ENCODE measurements at regions not wholly inside any gene's neighbourhood (a gene's known extent, or its start where the extent isn't known, plus 50 kb on each side); places are given as distances from the start of the nearest gene placed in this dataset.
"Not testable (repeated sequence)": the region's sequence is repeated elsewhere in the genome, so short reads cannot be mapped to it uniquely, and the experiment has no call there.

GRCh38 chr9:96067004-96067403 is 191.5 kb downstream of the ERCC6L2 start:
- Histone ChIP-seq H3K36me3 (ENCODE audit: control insufficient read depth, insufficient read depth, low read length) (no peaks in the 10 kb centered on the region), H3K9me3 (replicated peaks; ENCODE audit: control insufficient read depth, low read depth, low read length) (no peaks in the 10 kb centered on the region), H3K27ac (ENCODE audit: low read length) (no peak overlapping the region), H3K4me1 (ENCODE audit: control insufficient read depth, insufficient read depth, low read length) (peaks cover 8% of the 10 kb centered on the region), H3K27me3 (ENCODE audit: control insufficient read depth, insufficient read depth, low read length) (no peaks in the 10 kb centered on the region), H3K4me3 (ENCODE audit: low read length) (no peak overlapping the region)
- WGBS (ENCODE audit: insufficient coverage): 35% methylated on average over 7 of the region's 7 CpGs
- peak; percentile 60 for DNase-seq

- WGBS (ENCODE audit: insufficient coverage): 96% methylated on average over 4 of the region's 8 CpGs
- Histone ChIP-seq H3K4me3 (ENCODE audit: low read length) (no peak overlapping the region), H3K27me3 (ENCODE audit: control insufficient read depth, insufficient read depth, low read length) (no peaks in the 10 kb centered on the region), H3K4me1 (ENCODE audit: control insufficient read depth, insufficient read depth, low read length) (peaks cover 8% of the 10 kb centered on the region), H3K9me3 (replicated peaks; ENCODE audit: control insufficient read depth, low read depth, low read length) (no peaks in the 10 kb centered on the region), H3K27ac (ENCODE audit: low read length) (no peak overlapping the region), H3K36me3 (ENCODE audit: control insufficient read depth, insufficient read depth, low read length) (no peaks in the 10 kb centered on the region)
- DNase-seq: no peak
Measured at GRCh38 chr9:96065482-96066251, 190.2 kb downstream of the ERCC6L2 start.

- Histone ChIP-seq H3K27me3 (ENCODE audit: control insufficient read depth, insufficient read depth, low read length) (no peaks in the 10 kb centered on the region), H3K36me3 (ENCODE audit: control insufficient read depth, insufficient read depth, low read length) (no peaks in the 10 kb centered on the region), H3K4me3 (ENCODE audit: low read length) (no peak overlapping the region), H3K27ac (ENCODE audit: low read length) (no peak overlapping the region), H3K9me3 (replicated peaks; ENCODE audit: control insufficient read depth, low read depth, low read length) (no peaks in the 10 kb centered on the region), H3K4me1 (ENCODE audit: control insufficient read depth, insufficient read depth, low read length) (peaks cover 8% of the 10 kb centered on the region)
- 56% methylated on average over 2 of the region's 7 CpGs for WGBS (ENCODE audit: insufficient coverage)
- no peak for DNase-seq
Measured at GRCh38 chr9:96064826-96065481, 189.5 kb downstream of the ERCC6L2 start.

GRCh38 chr9:96062854-96063253 is 187.4 kb downstream of the ERCC6L2 start:
- Histone ChIP-seq H3K9me3 (replicated peaks; ENCODE audit: control insufficient read depth, low read depth, low read length) (no peaks in the 10 kb centered on the region), H3K4me3 (ENCODE audit: low read length) (no peak overlapping the region), H3K27ac (ENCODE audit: low read length) (no peak overlapping the region), H3K36me3 (ENCODE audit: control insufficient read depth, insufficient read depth, low read length) (no peaks in the 10 kb centered on the region), H3K27me3 (ENCODE audit: control insufficient read depth, insufficient read depth, low read length) (no peaks in the 10 kb centered on the region), H3K4me1 (ENCODE audit: control insufficient read depth, insufficient read depth, low read length) (peaks cover 8% of the 10 kb centered on the region)
- no CpG with 5 or more reads among the region's 3 CpGs for WGBS (ENCODE audit: insufficient coverage)
- no peak for DNase-seq

GRCh38 chr9:96062031-96062430 is 186.5 kb downstream of the ERCC6L2 start:
- no peak overlapping the region for H3K4me3 ChIP-seq (ENCODE audit: low read length)
- H3K36me3 ChIP-seq (ENCODE audit: control insufficient read depth, insufficient read depth, low read length): no peaks in the 10 kb centered on the region
- no peaks in the 10 kb centered on the region for H3K27me3 ChIP-seq (ENCODE audit: control insufficient read depth, insufficient read depth, low read length)
- WGBS (ENCODE audit: insufficient coverage): 38% methylated on average over 1 of the region's 4 CpGs
- H3K27ac ChIP-seq (ENCODE audit: low read length): no peak overlapping the region
- no peaks in the 10 kb centered on the region for H3K9me3 ChIP-seq (replicated peaks; ENCODE audit: control insufficient read depth, low read depth, low read length)
- H3K4me1 ChIP-seq (ENCODE audit: control insufficient read depth, insufficient read depth, low read length): peaks cover 2% of the 10 kb centered on the region
- peak; percentile 64 for DNase-seq

- no peak overlapping the region for H3K4me3 ChIP-seq (ENCODE audit: low read length)
- H3K27me3 ChIP-seq (ENCODE audit: control insufficient read depth, insufficient read depth, low read length): no peaks in the 10 kb centered on the region
- WGBS (ENCODE audit: insufficient coverage): 44% methylated on average over 5 of the region's 10 CpGs
- no peaks in the 10 kb centered on the region for H3K9me3 ChIP-seq (replicated peaks; ENCODE audit: control insufficient read depth, low read depth, low read length)
- H3K36me3 ChIP-seq (ENCODE audit: control insufficient read depth, insufficient read depth, low read length): no peaks in the 10 kb centered on the region
- H3K4me1 ChIP-seq (ENCODE audit: control insufficient read depth, insufficient read depth, low read length): no peaks in the 10 kb centered on the region
- peak; percentile 60 for DNase-seq
- peak overlapping the region; percentile 31 for H3K27ac ChIP-seq (ENCODE audit: low read length)
Measured at GRCh38 chr9:96061293-96061987, 185.9 kb downstream of the ERCC6L2 start.

GRCh38 chr9:96058218-96058617 is 182.7 kb downstream of the ERCC6L2 start:
- no peaks in the 10 kb centered on the region for H3K9me3 ChIP-seq (replicated peaks; ENCODE audit: control insufficient read depth, low read depth, low read length)
- no peak overlapping the region for H3K27ac ChIP-seq (ENCODE audit: low read length)
- H3K27me3 ChIP-seq (ENCODE audit: control insufficient read depth, insufficient read depth, low read length): peaks cover 3% of the 10 kb centered on the region
- DNase-seq: no peak
- no peak overlapping the region for H3K4me3 ChIP-seq (ENCODE audit: low read length)
- no peaks in the 10 kb centered on the region for H3K4me1 ChIP-seq (ENCODE audit: control insufficient read depth, insufficient read depth, low read length)
- no peaks in the 10 kb centered on the region for H3K36me3 ChIP-seq (ENCODE audit: control insufficient read depth, insufficient read depth, low read length)
- WGBS (ENCODE audit: insufficient coverage): no CpG with 5 or more reads among the region's 2 CpGs

GRCh38 chr9:96057155-96057554 is 181.7 kb downstream of the ERCC6L2 start:
- WGBS (ENCODE audit: insufficient coverage): 100% methylated on average over 1 of the region's 1 CpG

GRCh38 chr9:96056226-96056625 is 180.7 kb downstream of the ERCC6L2 start:
- peak; percentile 37 for DNase-seq
- peaks cover 5% of the 10 kb centered on the region for H3K27me3 ChIP-seq (ENCODE audit: control insufficient read depth, insufficient read depth, low read length)
- no peaks in the 10 kb centered on the region for H3K9me3 ChIP-seq (replicated peaks; ENCODE audit: control insufficient read depth, low read depth, low read length)
- peaks cover 3% of the 10 kb centered on the region for H3K4me1 ChIP-seq (ENCODE audit: control insufficient read depth, insufficient read depth, low read length)
- H3K27ac ChIP-seq (ENCODE audit: low read length): no peak overlapping the region
- H3K4me3 ChIP-seq (ENCODE audit: low read length): no peak overlapping the region
- 32% methylated on average over 3 of the region's 5 CpGs for WGBS (ENCODE audit: insufficient coverage)
- H3K36me3 ChIP-seq (ENCODE audit: control insufficient read depth, insufficient read depth, low read length): no peaks in the 10 kb centered on the region

More at GRCh38 chr9:96057155-96057554, 181.7 kb downstream of the ERCC6L2 start:
- H3K27ac ChIP-seq (ENCODE audit: low read length): no peak overlapping the region
- no peaks in the 10 kb centered on the region for H3K9me3 ChIP-seq (replicated peaks; ENCODE audit: control insufficient read depth, low read depth, low read length)
- H3K36me3 ChIP-seq (ENCODE audit: control insufficient read depth, insufficient read depth, low read length): no peaks in the 10 kb centered on the region
- H3K4me1 ChIP-seq (ENCODE audit: control insufficient read depth, insufficient read depth, low read length): peaks cover 3% of the 10 kb centered on the region
- DNase-seq: no peak
- H3K27me3 ChIP-seq (ENCODE audit: control insufficient read depth, insufficient read depth, low read length): peaks cover 3% of the 10 kb centered on the region
- no peak overlapping the region for H3K4me3 ChIP-seq (ENCODE audit: low read length)

GRCh38 chr9:96054248-96054647 is 178.8 kb downstream of the ERCC6L2 start:
- H3K4me1 ChIP-seq (ENCODE audit: control insufficient read depth, insufficient read depth, low read length); DNase-seq; H3K27me3 ChIP-seq (ENCODE audit: control insufficient read depth, insufficient read depth, low read length); H3K9me3 ChIP-seq (replicated peaks; ENCODE audit: control insufficient read depth, low read depth, low read length); H3K4me3 ChIP-seq (ENCODE audit: low read length); H3K36me3 ChIP-seq (ENCODE audit: control insufficient read depth, insufficient read depth, low read length); H3K27ac ChIP-seq (ENCODE audit: low read length): not testable (repeated sequence)
- no CpG with 5 or more reads among the region's 5 CpGs for WGBS (ENCODE audit: insufficient coverage)
